Hepatocyte (in vitro differentiated cells): ENCODE measurements at regions not wholly inside any gene's neighbourhood (a gene's known extent, or its start where the extent isn't known, plus 50 kb on each side); places are given as distances from the start of the nearest gene placed in this dataset.

ENCODE experiments used
- DNase-seq: peaks from one replicate; pipeline ENCODE4 v3.0.0-alpha.2; 2016; ENCODE audit warnings: low spot score
- H2AFZ ChIP-seq: fragments of 200-600 bp; sonication (generic); 2 replicates; pipeline ENCODE4 v1.6.0; 2016; ENCODE audit warnings: antibody characterized with exemption, mild to moderate bottlenecking
- H3K27ac ChIP-seq: fragments of 200-600 bp; sonication (generic); 2 replicates; pipeline ENCODE4 v1.5.1; 2016; ENCODE audit warnings: mild to moderate bottlenecking
- H3K27me3 ChIP-seq: fragments of 200-600 bp; sonication (generic); 2 replicates; pipeline ENCODE4 v1.6.1; 2016
- H3K36me3 ChIP-seq: fragments of 200-600 bp; sonication (generic); replicated peaks from 2 replicates; pipeline ENCODE4 v1.5.1; 2016; ENCODE audit warnings: low read depth; ENCODE audit not compliant: insufficient read depth
- H3K4me1 ChIP-seq: fragments of 200-600 bp; sonication (generic); 2 replicates; pipeline ENCODE4 v1.5.1; 2016; ENCODE audit warnings: mild to moderate bottlenecking, moderate library complexity; ENCODE audit not compliant: insufficient read depth
- H3K4me2 ChIP-seq: fragments of 200-600 bp; sonication (generic); 2 replicates; pipeline ENCODE4 v1.6.0; 2016
- H3K4me3 ChIP-seq: fragments of 200-600 bp; sonication (generic); 2 replicates; pipeline ENCODE4 v1.5.1; 2016; ENCODE audit warnings: mild to moderate bottlenecking
- H3K79me2 ChIP-seq: fragments of 200-600 bp; sonication (generic); 2 replicates; pipeline ENCODE4 v1.6.0; 2017; ENCODE audit warnings: mild to moderate bottlenecking
- H3K9me2 ChIP-seq: fragments of 200-600 bp; sonication (generic); replicated peaks from 2 replicates; pipeline ENCODE4 v1.6.0; 2017; ENCODE audit warnings: mild to moderate bottlenecking; ENCODE audit not compliant: insufficient read depth
- H3K9me3 ChIP-seq: fragments of 200-600 bp; sonication (generic); 2 replicates; pipeline ENCODE4 v1.5.1; 2016; ENCODE audit warnings: low read depth, mild to moderate bottlenecking
- H4K20me1 ChIP-seq: fragments of 200-600 bp; sonication (generic); 2 replicates; pipeline ENCODE4 v1.6.0; 2016; ENCODE audit warnings: mild to moderate bottlenecking; ENCODE audit not compliant: insufficient read depth, poor library complexity, severe bottlenecking
- CTCF ChIP-seq: fragments of 200-600 bp; sonication (generic); IDR thresholded peaks from 2 replicates; pipeline ENCODE4 v1.5.1; 2016; ENCODE audit warnings: antibody characterized with exemption, mild to moderate bottlenecking; ENCODE audit not compliant: poor library complexity
- EZH2 ChIP-seq: fragments of 200-600 bp; sonication (generic); IDR thresholded peaks from 2 replicates; pipeline ENCODE4 v1.6.1; 2016; ENCODE audit warnings: antibody characterized with exemption, mild to moderate bottlenecking, borderline replicate concordance
- EZH2phosphoT487 ChIP-seq: fragments of 200-600 bp; sonication (generic); IDR thresholded peaks from one replicate; pipeline ENCODE4 v1.6.1; 2018; ENCODE audit warnings: antibody characterized with exemption, mild to moderate bottlenecking, low read depth, moderate library complexity; ENCODE audit not compliant: unreplicated experiment, severe bottlenecking
- WGBS: methylation state at CpG from one replicate; pipeline ENCODE4 v1.1.6; 2016; ENCODE audit warnings: low lambda C conversion rate; ENCODE audit errors: missing lambda C conversion rate; 5-methylcytosine and 5-hydroxymethylcytosine counted together

GRCh38 chr1:4144349-4144971, 244.4 kb upstream of the C1orf174 start:
- no peaks in the 10 kb centered on the region for H3K27me3 ChIP-seq
- no peak for DNase-seq
- no peak overlapping the region for H3K4me3 ChIP-seq
- H3K36me3 ChIP-seq: no peaks in the 10 kb centered on the region
- no peak overlapping the region for H3K4me2 ChIP-seq
- H3K9me2 ChIP-seq: no peaks in the 10 kb centered on the region
- H4K20me1 ChIP-seq: no peaks in the 10 kb centered on the region
- no peak for TF ChIP-seq EZH2phosphoT487
- no peak for TF ChIP-seq EZH2
- no peak for TF ChIP-seq CTCF
- H3K4me1 ChIP-seq: no peaks in the 10 kb centered on the region
- H2AFZ ChIP-seq: no peak overlapping the region
- no peaks in the 10 kb centered on the region for H3K79me2 ChIP-seq
- WGBS: 91% methylated on average over 6 of the region's 6 CpGs
- no peak overlapping the region for H3K27ac ChIP-seq
- H3K9me3 ChIP-seq: no peaks in the 10 kb centered on the region

GRCh38 chr1:4146101-4146500, 246.0 kb upstream of the C1orf174 start:
- Histone ChIP-seq H3K27me3 (no peaks in the 10 kb centered on the region), H3K27ac (no peak overlapping the region), H4K20me1 (no peaks in the 10 kb centered on the region), H3K4me2 (no peak overlapping the region), H3K9me3 (no peaks in the 10 kb centered on the region), H3K4me3 (no peak overlapping the region), H3K79me2 (no peaks in the 10 kb centered on the region), H2AFZ (no peak overlapping the region), H3K4me1 (no peaks in the 10 kb centered on the region), H3K36me3 (no peaks in the 10 kb centered on the region), H3K9me2 (no peaks in the 10 kb centered on the region)
- WGBS: 94% methylated on average over 7 of the region's 7 CpGs
- DNase-seq: no peak
- TF ChIP-seq EZH2phosphoT487 (no peak), CTCF (no peak), EZH2 (no peak)

GRCh38 chr1:4146614-4147013, 246.5 kb upstream of the C1orf174 start:
- Histone ChIP-seq H3K9me2 (no peaks in the 10 kb centered on the region), H3K27ac (no peak overlapping the region), H3K36me3 (no peaks in the 10 kb centered on the region), H3K4me3 (no peak overlapping the region), H3K9me3 (no peaks in the 10 kb centered on the region), H3K27me3 (no peaks in the 10 kb centered on the region), H3K4me1 (no peaks in the 10 kb centered on the region), H4K20me1 (no peaks in the 10 kb centered on the region), H3K79me2 (no peaks in the 10 kb centered on the region), H2AFZ (no peak overlapping the region), H3K4me2 (no peak overlapping the region)
- DNase-seq: no peak
- TF ChIP-seq CTCF (no peak), EZH2 (no peak), EZH2phosphoT487 (no peak)
- 83% methylated on average over 5 of the region's 5 CpGs for WGBS
